Endometrium (tissue), 2 donors: ENCODE measurements at regions not wholly inside any gene's neighbourhood (a gene's known extent, or its start where the extent isn't known, plus 50 kb on each side); places are given as distances from the start of the nearest gene placed in this dataset.
"Not testable (repeated sequence)": the region's sequence is repeated elsewhere in the genome, so short reads cannot be mapped to it uniquely, and the experiment has no call there.

Experiments used
- FAIRE-seq: peaks from 2 replicates; lab custom pipeline; 2012; peaks lifted over from hg19 to GRCh38; lab: Jason Lieb, UNC
- donor health status: control.
- donor health status: control.

GRCh38 chr1:174105086-174105485 is 54.2 kb upstream of the RABGAP1L start:
- FAIRE-seq = no peak

DNA sequence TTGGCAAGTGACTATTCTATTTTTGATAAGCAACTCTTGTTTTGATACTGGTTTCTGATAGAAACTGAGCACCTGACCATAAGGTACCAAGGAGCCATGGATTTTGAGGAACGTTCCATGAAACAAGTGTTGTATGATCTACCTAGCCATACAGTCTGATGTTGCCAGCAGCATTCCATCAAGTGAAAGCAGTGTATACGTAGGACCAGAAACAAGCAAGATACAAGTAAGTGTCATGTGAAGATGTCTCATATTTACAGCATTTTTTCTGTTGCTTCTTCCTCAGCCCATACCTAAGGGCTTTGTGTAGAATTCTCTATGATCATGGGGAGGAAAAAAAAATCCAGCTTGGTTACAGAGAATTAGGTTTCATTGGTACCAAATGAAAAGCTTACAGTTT is 55.6 kb upstream of the RABGAP1L start:
- FAIRE-seq = no peak

DNA sequence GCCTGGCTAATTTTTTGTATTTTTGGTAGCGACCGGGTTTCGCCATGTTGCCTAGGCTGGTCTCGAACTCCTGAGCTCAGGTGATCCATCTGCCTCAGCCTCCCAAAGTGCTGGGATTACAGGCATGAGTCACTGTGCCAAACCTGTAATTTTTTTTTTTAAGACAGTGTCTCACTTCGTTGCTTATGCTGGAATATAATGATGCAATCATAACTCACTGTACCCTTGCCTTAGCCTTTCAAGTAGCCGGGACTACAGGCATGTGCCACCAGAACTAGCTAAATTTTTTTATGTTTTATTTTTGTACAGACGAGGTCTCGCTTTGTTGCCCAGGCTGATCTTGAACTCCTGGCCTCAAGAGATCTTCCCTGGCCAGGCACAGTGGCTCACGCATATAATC is 57.3 kb upstream of the RABGAP1L start:
- FAIRE-seq = not testable (repeated sequence)

- no peak for FAIRE-seq
Measured at GRCh38 chr1:174097426-174097825, 61.9 kb upstream of the RABGAP1L start.

DNA sequence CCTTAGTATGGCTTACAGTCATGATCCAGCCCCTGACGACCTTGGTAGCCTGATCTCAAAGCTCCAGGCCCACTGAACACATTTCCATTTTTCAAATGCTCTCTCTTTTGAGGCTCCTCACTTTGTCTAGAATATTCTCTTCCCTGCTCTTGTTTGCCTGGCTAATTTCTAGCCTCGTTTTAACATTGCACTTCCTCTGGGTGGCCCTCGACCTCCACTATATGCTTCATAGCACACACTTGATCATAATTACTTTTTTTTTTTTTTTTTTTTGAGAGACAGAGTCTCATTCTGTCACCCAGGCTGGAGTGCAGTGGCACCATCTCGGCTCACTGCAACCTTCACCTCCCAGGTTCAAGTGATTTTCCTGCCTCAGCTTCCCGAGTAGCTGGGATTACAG is 65.5 kb upstream of the RABGAP1L start:
- FAIRE-seq = not testable (repeated sequence)

DNA sequence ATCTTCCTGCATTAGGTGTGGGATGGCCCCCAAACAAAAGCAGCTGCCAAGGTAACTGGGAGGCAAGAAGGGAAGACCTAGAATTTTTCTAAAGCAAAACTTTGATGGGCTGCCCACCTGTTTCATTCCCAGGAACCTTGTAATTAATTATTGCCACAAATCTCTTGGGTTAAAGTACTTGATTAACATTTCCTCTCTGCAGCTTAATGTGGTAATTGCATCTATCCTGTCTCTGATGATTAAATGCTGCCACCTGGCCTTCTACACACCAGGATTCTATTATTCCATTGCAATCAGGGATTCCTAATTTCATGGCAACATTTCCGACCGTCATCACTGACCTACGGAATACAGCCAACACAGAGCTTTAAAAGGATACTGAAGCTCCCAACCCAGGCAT is 68.3 kb upstream of the RC3H1 start:
- no peak for FAIRE-seq

- FAIRE-seq = no peak
Measured at GRCh38 chr1:174080819-174081218, 58.7 kb upstream of the RC3H1 start.

GRCh38 chr1:174079796-174080195 is 57.6 kb upstream of the RC3H1 start:
- no peak for FAIRE-seq

GRCh38 chr1:174078916-174079315 is 56.8 kb upstream of the RC3H1 start:
- FAIRE-seq = not testable (repeated sequence)

DNA sequence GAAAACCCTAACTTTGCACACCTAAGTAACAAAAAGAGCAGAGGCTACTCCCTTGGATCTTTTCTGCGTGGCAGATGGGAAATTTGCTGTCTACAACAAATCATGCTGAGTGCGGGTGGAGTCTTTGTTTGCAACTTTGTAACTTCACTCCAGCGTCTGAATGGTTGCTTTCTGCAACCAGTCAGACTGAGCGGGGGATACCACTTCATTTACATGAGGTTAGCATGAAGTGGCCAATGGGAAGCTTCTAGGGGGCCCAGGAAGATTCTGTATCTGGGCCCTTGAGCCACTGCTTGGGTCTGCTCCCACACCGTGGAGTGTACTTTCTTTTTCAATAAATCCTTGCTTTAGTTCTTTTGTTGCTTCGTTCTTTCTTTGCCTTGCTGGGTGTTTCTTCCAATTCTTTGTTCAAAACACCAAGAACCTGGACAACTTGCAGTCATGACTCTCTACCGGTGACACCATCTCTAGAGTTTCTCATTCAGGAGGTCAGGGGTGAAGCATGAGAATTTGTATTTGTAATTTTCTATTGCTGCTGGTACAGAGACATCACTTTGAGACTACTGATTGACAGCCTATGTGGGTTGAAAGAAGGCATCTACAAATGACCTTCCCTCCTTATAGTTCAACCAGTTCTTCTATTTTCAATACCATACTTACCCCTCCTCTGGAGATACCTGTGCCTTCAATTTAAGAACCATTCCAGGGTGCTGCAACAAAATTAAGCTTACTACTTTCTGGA is 55.8 kb upstream of the RC3H1 start:
- FAIRE-seq = no peak

GRCh38 chr1:174075245-174075692 is 53.1 kb upstream of the RC3H1 start:
- no peak for FAIRE-seq

DNA sequence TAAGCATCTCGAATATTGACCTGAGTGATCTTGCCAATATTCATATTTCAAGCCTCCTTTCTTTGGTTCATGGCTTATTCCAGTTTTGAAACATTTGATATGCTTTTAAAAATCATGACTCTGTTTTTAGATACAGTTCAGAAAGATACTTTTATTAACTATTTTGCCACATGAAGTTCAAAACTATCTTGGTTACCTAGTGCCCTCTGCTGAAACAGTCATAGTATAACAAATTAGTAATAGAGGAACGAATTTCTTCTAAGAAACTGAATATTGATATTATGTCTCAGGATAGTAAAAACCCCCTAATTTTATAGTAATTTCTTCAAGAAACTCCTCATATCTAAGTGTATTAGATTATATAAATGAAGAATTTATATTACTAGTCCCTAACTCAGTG is 52.6 kb upstream of the RC3H1 start:
- FAIRE-seq = peak; percentile 92

DNA sequence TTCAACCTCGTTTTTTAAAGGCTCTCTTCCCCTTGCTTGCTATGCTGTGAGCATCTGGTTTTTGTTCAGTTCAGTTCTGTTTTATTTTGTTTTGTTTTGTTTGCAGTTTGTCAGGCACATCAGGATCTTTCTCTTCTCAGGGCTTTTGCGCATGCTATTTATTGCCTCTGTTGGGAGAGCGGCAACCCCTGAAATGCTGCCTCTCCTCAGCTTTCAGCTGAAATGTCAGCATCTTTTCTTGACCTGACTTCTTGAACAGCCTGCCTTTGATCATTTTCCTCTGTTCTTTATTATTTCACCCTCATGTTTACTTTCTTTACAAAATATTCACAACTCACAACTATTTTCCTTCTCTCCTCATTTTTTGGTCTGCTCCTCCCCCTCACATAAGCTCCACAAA is 50.4 kb upstream of the RC3H1 start:
- FAIRE-seq = peak; percentile 99
